ENCODE measurements at regions not wholly inside any gene's neighbourhood (a gene's known extent, or its start where the extent isn't known, plus 50 kb on each side); places are given as distances from the start of the nearest gene placed in this dataset.
A peak's percentile ranks its signal among the peaks of the same experiment; 100 is the strongest.

DNA sequence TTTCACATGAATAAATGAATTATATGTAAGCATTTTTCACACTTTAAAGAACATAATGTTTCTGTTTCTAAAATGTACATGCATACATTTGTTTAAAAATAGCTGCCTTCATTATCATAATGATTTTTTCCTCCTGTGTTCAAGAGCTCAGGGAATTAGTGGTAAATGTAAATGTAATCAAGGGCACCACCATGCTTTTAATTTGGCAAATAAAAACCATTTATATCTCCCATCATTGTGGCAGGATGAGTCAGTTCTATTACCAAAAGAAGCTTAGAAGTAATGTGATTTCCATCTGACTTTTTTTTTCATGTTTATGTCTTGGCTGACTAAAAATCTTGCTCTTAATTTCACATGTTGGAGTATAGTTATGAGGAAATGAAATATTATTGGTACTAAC is 176.1 kb downstream of the GXYLT1 start:
- TF ChIP-seq, protein P1, sequence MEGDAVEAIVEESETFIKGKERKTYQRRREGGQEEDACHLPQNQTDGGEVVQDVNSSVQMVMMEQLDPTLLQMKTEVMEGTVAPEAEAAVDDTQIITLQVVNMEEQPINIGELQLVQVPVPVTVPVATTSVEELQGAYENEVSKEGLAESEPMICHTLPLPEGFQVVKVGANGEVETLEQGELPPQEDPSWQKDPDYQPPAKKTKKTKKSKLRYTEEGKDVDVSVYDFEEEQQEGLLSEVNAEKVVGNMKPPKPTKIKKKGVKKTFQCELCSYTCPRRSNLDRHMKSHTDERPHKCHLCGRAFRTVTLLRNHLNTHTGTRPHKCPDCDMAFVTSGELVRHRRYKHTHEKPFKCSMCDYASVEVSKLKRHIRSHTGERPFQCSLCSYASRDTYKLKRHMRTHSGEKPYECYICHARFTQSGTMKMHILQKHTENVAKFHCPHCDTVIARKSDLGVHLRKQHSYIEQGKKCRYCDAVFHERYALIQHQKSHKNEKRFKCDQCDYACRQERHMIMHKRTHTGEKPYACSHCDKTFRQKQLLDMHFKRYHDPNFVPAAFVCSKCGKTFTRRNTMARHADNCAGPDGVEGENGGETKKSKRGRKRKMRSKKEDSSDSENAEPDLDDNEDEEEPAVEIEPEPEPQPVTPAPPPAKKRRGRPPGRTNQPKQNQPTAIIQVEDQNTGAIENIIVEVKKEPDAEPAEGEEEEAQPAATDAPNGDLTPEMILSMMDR (conservative IDR thresholded peaks at IDR 0.05; ENCODE audit: low read depth, low read length): no peak
- TF ChIP-seq EZH2 (IDR thresholded peaks at IDR 0.05; ENCODE audit: low read length, unreplicated experiment) (no peak), EZH2phosphoT487 (IDR thresholded peaks at IDR 0.05; ENCODE audit: borderline replicate concordance, low read length) (no peak)
- Histone ChIP-seq H4K20me1 (ENCODE audit: low read length) (no peaks in the 10 kb centered on the region), H3K27me3 (ENCODE audit: low read length) (no peaks in the 10 kb centered on the region), H3K27ac (ENCODE audit: low read length) (0 out of 2 replicates have a peak overlapping the region, but pooled peaks have one; percentile 32), H3K79me2 (ENCODE audit: low read length) (no peaks in the 10 kb centered on the region), H3K36me3 (ENCODE audit: low read depth, low read length) (no peaks in the 10 kb centered on the region), H3F3A (ENCODE audit: low read length, unreplicated experiment) (no peaks in the 10 kb centered on the region), H3K4me3 (ENCODE audit: low read length) (no peak overlapping the region), H2AFZ (ENCODE audit: low read length) (no peak overlapping the region), H3K9ac (ENCODE audit: low read length) (no peak overlapping the region), H3K4me1 (ENCODE audit: insufficient read depth, low read length) (peaks cover 36% of the 10 kb centered on the region), H3K9me3 (ENCODE audit: low read length) (no peaks in the 10 kb centered on the region), H3K9me2 (replicated peaks; ENCODE audit: low read length) (peaks cover 4% of the 10 kb centered on the region; the same call in 1 of the 2 replicates), H3K4me2 (ENCODE audit: low read length) (peak overlapping the region; percentile 32; the same call in 1 of the 2 replicates)
- ATAC-seq: no peak
- DNase-seq: no peak
- BruUV-seq (replicated peaks): no TSS peak
- POLR2A ChIA-PET (ENCODE audit: unreplicated experiment): no interaction called here
- CTCF ChIA-PET: no interaction called here
- intact Hi-C loops (cut with micrococcal nuclease): no loop called here

- peak; percentile 67 for ATAC-seq
- no peak overlapping the region for H2AFZ ChIP-seq (ENCODE audit: low read length)
Measured at GRCh38 chr12:41967668-41968500, 176.8 kb downstream of the GXYLT1 start.

More at GRCh38 chr12:41967668-41968500, 176.8 kb downstream of the GXYLT1 start:
- TF ChIP-seq EZH2phosphoT487 (IDR thresholded peaks at IDR 0.05; ENCODE audit: borderline replicate concordance, low read length) (no peak), EZH2 (IDR thresholded peaks at IDR 0.05; ENCODE audit: low read length, unreplicated experiment) (no peak)
- TF ChIP-seq, protein P1 (conservative IDR thresholded peaks at IDR 0.05; ENCODE audit: low read depth, low read length): no peak
- Histone ChIP-seq H3K27ac (ENCODE audit: low read length) (peak overlapping the region; percentile 32), H3K36me3 (ENCODE audit: low read depth, low read length) (no peaks in the 10 kb centered on the region), H3F3A (ENCODE audit: low read length, unreplicated experiment) (no peaks in the 10 kb centered on the region), H3K79me2 (ENCODE audit: low read length) (no peaks in the 10 kb centered on the region), H4K20me1 (ENCODE audit: low read length) (no peaks in the 10 kb centered on the region), H3K27me3 (ENCODE audit: low read length) (no peaks in the 10 kb centered on the region), H3K9ac (ENCODE audit: low read length) (no peak overlapping the region), H3K4me2 (ENCODE audit: low read length) (peak overlapping the region; percentile 32), H3K9me3 (ENCODE audit: low read length) (no peaks in the 10 kb centered on the region), H3K9me2 (replicated peaks; ENCODE audit: low read length) (peaks cover 4% of the 10 kb centered on the region; the same call in 1 of the 2 replicates), H3K4me3 (ENCODE audit: low read length) (no peak overlapping the region), H3K4me1 (ENCODE audit: insufficient read depth, low read length) (peaks cover 36% of the 10 kb centered on the region)
- peak; percentile 88 for DNase-seq
- no TSS peak for BruUV-seq (replicated peaks)
- intact Hi-C loops (cut with micrococcal nuclease): no loop called here
- CTCF ChIA-PET: no interaction called here
- POLR2A ChIA-PET (ENCODE audit: unreplicated experiment): no interaction called here

Data from PC-3 (cell line).